ENCODE measurements at regions not wholly inside any gene's neighbourhood (a gene's known extent, or its start where the extent isn't known, plus 50 kb on each side); places are given as distances from the start of the nearest gene placed in this dataset.

GRCh38 chr2:71896385-71897136 is 251.1 kb downstream of the CYP26B1 start:
- Histone ChIP-seq H3K4me2 (ENCODE audit: low read length) (no peak overlapping the region), H3K36me3 (replicated peaks; ENCODE audit: low read depth, low read length) (no peaks in the 10 kb centered on the region), H3K79me2 (ENCODE audit: low read length) (no peaks in the 10 kb centered on the region), H4K20me1 (ENCODE audit: insufficient read depth, low read length) (no peaks in the 10 kb centered on the region), H3K27ac (ENCODE audit: low read length) (no peak overlapping the region), H3K27me3 (ENCODE audit: low read depth, low read length) (no peaks in the 10 kb centered on the region), H3K4me3 (ENCODE audit: low read length) (no peak overlapping the region), H2AFZ (ENCODE audit: low read depth, low read length) (no peak overlapping the region), H3K9me3 (ENCODE audit: insufficient read depth, low read length) (no peaks in the 10 kb centered on the region), H3K4me1 (ENCODE audit: low read length) (no peaks in the 10 kb centered on the region), H3K9ac (ENCODE audit: low read length) (no peak overlapping the region)
- TF ChIP-seq CTCF (IDR thresholded peaks at IDR 0.05; ENCODE audit: low read depth, low read length) (no peak), EZH2phosphoT487 (IDR thresholded peaks at IDR 0.05; ENCODE audit: low read depth) (no peak)

- TF ChIP-seq EZH2phosphoT487 (IDR thresholded peaks at IDR 0.05; ENCODE audit: low read depth) (no peak), CTCF (IDR thresholded peaks at IDR 0.05; ENCODE audit: low read depth, low read length) (no peak)
- no peak overlapping the region for H2AFZ ChIP-seq (ENCODE audit: low read depth, low read length)
- H4K20me1 ChIP-seq (ENCODE audit: insufficient read depth, low read length) = no peaks in the 10 kb centered on the region
- H3K9ac ChIP-seq (ENCODE audit: low read length) = no peak overlapping the region
- no peaks in the 10 kb centered on the region for H3K79me2 ChIP-seq (ENCODE audit: low read length)
- no peak overlapping the region for H3K4me2 ChIP-seq (ENCODE audit: low read length)
- H3K27ac ChIP-seq (ENCODE audit: low read length) = no peak overlapping the region
- H3K27me3 ChIP-seq (ENCODE audit: low read depth, low read length) = peaks cover 5% of the 10 kb centered on the region
- H3K9me3 ChIP-seq (ENCODE audit: insufficient read depth, low read length) = no peaks in the 10 kb centered on the region
- H3K4me1 ChIP-seq (ENCODE audit: low read length) = no peaks in the 10 kb centered on the region
- H3K4me3 ChIP-seq (ENCODE audit: low read length) = no peak overlapping the region
- H3K36me3 ChIP-seq (replicated peaks; ENCODE audit: low read depth, low read length) = no peaks in the 10 kb centered on the region
These were observed 252.1 kb downstream of the CYP26B1 start for GRCh38 chr2:71895320-71896161.

GRCh38 chr2:71894261-71894660 is 253.4 kb downstream of the CYP26B1 start:
- no peak for TF ChIP-seq EZH2phosphoT487 (IDR thresholded peaks at IDR 0.05; ENCODE audit: low read depth)
- H3K4me2 ChIP-seq (ENCODE audit: low read length) = no peak overlapping the region
- H2AFZ ChIP-seq (ENCODE audit: low read depth, low read length) = no peak overlapping the region
- no peak overlapping the region for H3K4me3 ChIP-seq (ENCODE audit: low read length)
- no peaks in the 10 kb centered on the region for H3K79me2 ChIP-seq (ENCODE audit: low read length)
- H3K36me3 ChIP-seq (replicated peaks; ENCODE audit: low read depth, low read length) = no peaks in the 10 kb centered on the region
- no peaks in the 10 kb centered on the region for H4K20me1 ChIP-seq (ENCODE audit: insufficient read depth, low read length)
- H3K27me3 ChIP-seq (ENCODE audit: low read depth, low read length) = peaks cover 8% of the 10 kb centered on the region
- no peaks in the 10 kb centered on the region for H3K4me1 ChIP-seq (ENCODE audit: low read length)
- H3K9me3 ChIP-seq (ENCODE audit: insufficient read depth, low read length) = no peaks in the 10 kb centered on the region
- no peak overlapping the region for H3K27ac ChIP-seq (ENCODE audit: low read length)
- H3K9ac ChIP-seq (ENCODE audit: low read length) = no peak overlapping the region

- Histone ChIP-seq H4K20me1 (ENCODE audit: insufficient read depth, low read length) (no peaks in the 10 kb centered on the region), H3K27me3 (ENCODE audit: low read depth, low read length) (peaks cover 8% of the 10 kb centered on the region), H3K4me1 (ENCODE audit: low read length) (no peaks in the 10 kb centered on the region), H3K9me3 (ENCODE audit: insufficient read depth, low read length) (no peaks in the 10 kb centered on the region), H3K79me2 (ENCODE audit: low read length) (no peaks in the 10 kb centered on the region), H3K36me3 (replicated peaks; ENCODE audit: low read depth, low read length) (no peaks in the 10 kb centered on the region), H3K9ac (ENCODE audit: low read length) (no peak overlapping the region), H3K4me2 (ENCODE audit: low read length) (no peak overlapping the region), H2AFZ (ENCODE audit: low read depth, low read length) (no peak overlapping the region), H3K4me3 (ENCODE audit: low read length) (no peak overlapping the region), H3K27ac (ENCODE audit: low read length) (no peak overlapping the region)
- no peak for TF ChIP-seq CTCF (IDR thresholded peaks at IDR 0.05; ENCODE audit: low read depth, low read length)
- TF ChIP-seq EZH2phosphoT487 (IDR thresholded peaks at IDR 0.05; ENCODE audit: low read depth) = no peak
These were observed 254.0 kb downstream of the CYP26B1 start for GRCh38 chr2:71893646-71894045.
